IMR-90 (cell line): ENCODE measurements at regions not wholly inside any gene's neighbourhood (a gene's known extent, or its start where the extent isn't known, plus 50 kb on each side); places are given as distances from the start of the nearest gene placed in this dataset.
A peak's percentile ranks its signal among the peaks of the same experiment; 100 is the strongest.
"Not testable (repeated sequence)": the region's sequence is repeated elsewhere in the genome, so short reads cannot be mapped to it uniquely, and the experiment has no call there.

Experiments
- ATAC-seq: fragments of 200-7000 bp; cut with Tn5 transposase; 2 replicates; pipeline ENCODE4 v1.9.1; 2020; ENCODE audit warnings: low read depth, mild to moderate bottlenecking, moderate library complexity
- BruUV-seq: library from RNA; stranded (reverse); fragments of 400-500 nt; replicated peaks from 2 replicates; lab custom pipeline; 2021; lab: Mats Ljungman, UMichigan
- CTCF ChIA-PET: fragments of 300-600 bp; formaldehyde crosslinking; extraction: SDS; loops from one replicate; lab custom pipeline; 2021; ENCODE audit warnings: antibody characterized with exemption; lab: Yijun Ruan, JAX
- POLR2A ChIA-PET: fragments of 300-600 bp; sonication (Branson Sonifier 250); formaldehyde crosslinking; loops from one replicate; lab custom pipeline; 2022; ENCODE audit warnings: antibody characterized with exemption; ENCODE audit not compliant: unreplicated experiment; lab: Charles Lee
- DNase-seq: peaks from one replicate; pipeline ENCODE4 v3.0.0; 2013
- H2AFZ ChIP-seq: replicated peaks from 2 replicates; pipeline ENCODE3; 2013; ENCODE audit warnings: low read length, mild to moderate bottlenecking; ENCODE audit not compliant: poor library complexity
- H2AK5ac ChIP-seq: 2 replicates; pipeline ENCODE4 v1.6.1; 2013; ENCODE audit warnings: low read depth, low read length, inconsistent platforms
- H2AK9ac ChIP-seq: replicated peaks from 2 replicates; pipeline ENCODE3; 2013; ENCODE audit warnings: mild to moderate bottlenecking, low read depth, low read length, moderate library complexity; ENCODE audit not compliant: poor library complexity
- H2BK120ac ChIP-seq: 2 replicates; pipeline ENCODE4 v1.6.1; 2013; ENCODE audit warnings: low read depth, low read length, inconsistent platforms
- H2BK15ac ChIP-seq: 3 replicates; pipeline ENCODE4 v1.6.1; 2013; ENCODE audit warnings: low read depth, low read length, inconsistent platforms
- H2BK20ac ChIP-seq: 2 replicates; pipeline ENCODE4 v1.6.1; 2013; ENCODE audit warnings: low read depth, mild to moderate bottlenecking, inconsistent platforms, low read length, moderate library complexity
- H2BK5ac ChIP-seq: 2 replicates; pipeline ENCODE4 v1.6.1; 2013; ENCODE audit warnings: mild to moderate bottlenecking, low read depth, low read length, inconsistent platforms; ENCODE audit not compliant: poor library complexity, severe bottlenecking
- H3K14ac ChIP-seq: replicated peaks from 2 replicates; pipeline ENCODE4 v1.6.1; 2013; ENCODE audit warnings: low read depth, low read length, inconsistent platforms
- H3K18ac ChIP-seq: 2 replicates; pipeline ENCODE4 v1.6.1; 2013; ENCODE audit warnings: low read depth, low read length, control low read depth
- H3K23ac ChIP-seq: 2 replicates; pipeline ENCODE4 v1.6.1; 2013; ENCODE audit warnings: low read depth, low read length, inconsistent platforms
- H3K27ac ChIP-seq: 2 replicates; pipeline ENCODE4 v1.5.1; 2013; ENCODE audit warnings: mild to moderate bottlenecking, control low read depth, low read length; ENCODE audit not compliant: insufficient read depth
- H3K27me3 ChIP-seq: 2 replicates; pipeline ENCODE4 v1.6.1; 2013; ENCODE audit warnings: low read length; ENCODE audit not compliant: control insufficient read depth, insufficient read depth
- H3K36me3 ChIP-seq: 2 replicates; pipeline ENCODE4 v1.6.1; 2013; ENCODE audit warnings: low read length, mixed read lengths; ENCODE audit not compliant: control insufficient read depth, insufficient read depth
- H3K4ac ChIP-seq: 2 replicates; pipeline ENCODE4 v1.6.1; 2013; ENCODE audit warnings: low read depth, low read length, inconsistent platforms
- H3K4me1 ChIP-seq: 2 replicates; pipeline ENCODE4 v1.6.1; 2013; ENCODE audit warnings: low read length, mixed read lengths; ENCODE audit not compliant: control insufficient read depth, insufficient read depth
- H3K4me2 ChIP-seq: 2 replicates; pipeline ENCODE4 v1.6.1; 2013; ENCODE audit warnings: low read depth, mild to moderate bottlenecking, control low read depth, low read length, moderate library complexity
- H3K4me3 ChIP-seq: 2 replicates; pipeline ENCODE4 v1.5.1; 2013; ENCODE audit warnings: low read depth, mild to moderate bottlenecking, control low read depth, low read length, moderate library complexity; ENCODE audit not compliant: insufficient read depth
- H3K56ac ChIP-seq: 2 replicates; pipeline ENCODE4 v1.6.1; 2013; ENCODE audit warnings: low read length, inconsistent platforms; ENCODE audit not compliant: insufficient read depth; ENCODE audit errors: extremely low read depth
- H3K79me1 ChIP-seq, 2 experiments: 2 replicates each; pipeline ENCODE4 v1.6.1; 2013; ENCODE audit warnings: low read length in 2 of 2, inconsistent platforms in 1 of 2, low read depth in 1 of 2
- H3K9ac ChIP-seq: 2 replicates; pipeline ENCODE4 v1.6.1; 2013; ENCODE audit warnings: low read depth, low read length, control low read depth
- H3K9me1 ChIP-seq: 2 replicates; pipeline ENCODE4 v1.6.1; 2013; ENCODE audit warnings: low read length, inconsistent platforms; ENCODE audit not compliant: insufficient read depth
- H3K9me3 ChIP-seq: 2 replicates; pipeline ENCODE4 v1.6.1; 2013; ENCODE audit warnings: low read length; ENCODE audit not compliant: control insufficient read depth, insufficient read depth
- H4K20me1 ChIP-seq: 2 replicates; pipeline ENCODE4 v1.6.1; 2013; ENCODE audit warnings: low read length, inconsistent platforms; ENCODE audit not compliant: insufficient read depth
- H4K5ac ChIP-seq: 2 replicates; pipeline ENCODE4 v1.6.1; 2013; ENCODE audit warnings: mild to moderate bottlenecking, low read depth, low read length, control low read depth
- H4K8ac ChIP-seq, 2 experiments: 2 replicates each; pipeline ENCODE4 v1.6.1; 2013; ENCODE audit warnings: low read depth in 2 of 2, low read length in 2 of 2, control low read depth in 1 of 2, inconsistent platforms in 1 of 2
- H4K91ac ChIP-seq: 2 replicates; pipeline ENCODE4 v1.6.1; 2013; ENCODE audit warnings: low read depth, low read length, inconsistent platforms; ENCODE audit not compliant: insufficient read depth
- CEBPB ChIP-seq: IDR thresholded peaks from 2 replicates; pipeline ENCODE4 v1.6.1; 2012; ENCODE audit warnings: low read depth, low read length, improper control_type of control experiment
- CHD1 ChIP-seq: IDR thresholded peaks from 2 replicates; pipeline ENCODE4 v1.6.1; 2012; ENCODE audit warnings: low read depth, low read length, improper control_type of control experiment
- FOS ChIP-seq: fragments of 150-350 bp; IDR thresholded peaks from 2 replicates; pipeline ENCODE4 v1.6.1; 2016; ENCODE audit warnings: low read depth, low read length
- MAFK ChIP-seq: IDR thresholded peaks from 2 replicates; pipeline ENCODE4 v1.6.1; 2012; ENCODE audit warnings: low read depth, low read length, improper control_type of control experiment
- WGBS, 2 experiments: methylation state at CpG; one replicate each; pipeline versions ENCODE4 v1.1.5 to v1.1.7; 2013; ENCODE audit warnings: missing lambda C conversion rate in 2 of 2; ENCODE audit not compliant: insufficient read length in 1 of 2; ENCODE audit errors: extremely low coverage in 2 of 2; 5-methylcytosine and 5-hydroxymethylcytosine counted together
- dilution Hi-C: fragments of 300-500 bp; cut with HindIII; formaldehyde crosslinking; loops from one replicate; pipeline ENCODE4 v1.14.3; 2018; ENCODE audit warnings: low sequenced_read_pairs; ENCODE audit not compliant: unreplicated experiment
- in situ Hi-C: fragments of 300-500 bp; cut with MboI; formaldehyde crosslinking; loops from 3 replicates; pipeline ENCODE4 v1.14.3; 2019; ENCODE audit warnings: low sequenced_read_pairs, inconsistent platforms, mixed read lengths
- intact Hi-C: fragments of 100-400 bp; cut with micrococcal nuclease; formaldehyde crosslinking; loops from 2 replicates; pipeline ENCODE4 v1.10.0; 2022

DNA sequence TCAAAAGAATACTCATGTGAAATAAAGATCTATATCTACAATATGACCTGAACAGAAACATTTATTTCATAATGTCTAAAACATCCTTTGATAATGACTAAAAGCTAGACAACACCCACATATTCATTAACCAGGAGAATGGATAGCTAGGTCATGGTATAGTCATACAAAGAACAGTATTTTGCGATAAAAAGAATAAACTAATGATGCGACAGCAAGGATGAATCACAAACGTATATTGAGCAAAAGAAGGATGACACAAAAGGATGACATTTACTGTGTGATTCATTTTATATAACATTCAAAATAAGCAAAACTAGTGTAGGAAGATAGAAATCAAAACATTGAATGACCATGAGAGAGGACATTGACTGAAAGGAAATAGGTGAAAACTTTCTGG lies 1233.1 kb downstream of the OTOL1 start:
- Histone ChIP-seq H3K9me3 (no peaks in the 10 kb centered on the region), H4K91ac (no peak overlapping the region), H4K8ac (no peak overlapping the region), H3K79me1 (no peaks in the 10 kb centered on the region), H2AK9ac (no peak overlapping the region), H3K18ac (no peak overlapping the region), H3K9ac (no peak overlapping the region), H2BK5ac (no peak overlapping the region), H3K36me3 (no peaks in the 10 kb centered on the region), H2AFZ (no peak overlapping the region), H3K4me1 (no peaks in the 10 kb centered on the region), H2AK5ac (no peak overlapping the region), H3K56ac (no peak overlapping the region), H3K4me3 (no peak overlapping the region), H3K4me2 (no peak overlapping the region; the same call in 1 of the 2 replicates), H3K14ac (no peak overlapping the region), H2BK20ac (no peak overlapping the region), H4K5ac (no peak overlapping the region), H3K9me1 (no peaks in the 10 kb centered on the region), H2BK120ac (no peak overlapping the region), H3K27me3 (no peaks in the 10 kb centered on the region), H3K4ac (no peak overlapping the region), H3K27ac (no peak overlapping the region), H2BK15ac (no peak overlapping the region), H4K20me1 (no peaks in the 10 kb centered on the region), H3K23ac (no peak overlapping the region)
- ChIA-PET POLR2A (no interaction called here), CTCF (no interaction called here)
- BruUV-seq: no TSS peak
- in situ Hi-C loops: no loop called here
- DNase-seq (peak; percentile 76), ATAC-seq (peak; percentile 62)
- dilution Hi-C loops: no loop called here
- TF ChIP-seq FOS (peak; percentile 69), MAFK (peak; percentile 28; the same call in 1 of the 2 replicates), CEBPB (peak; percentile 92), CHD1 (no peak)
- intact Hi-C loops: no loop called here
- WGBS, 2 experiments: no CpG with 5 or more reads among the region's 3 CpGs

DNA sequence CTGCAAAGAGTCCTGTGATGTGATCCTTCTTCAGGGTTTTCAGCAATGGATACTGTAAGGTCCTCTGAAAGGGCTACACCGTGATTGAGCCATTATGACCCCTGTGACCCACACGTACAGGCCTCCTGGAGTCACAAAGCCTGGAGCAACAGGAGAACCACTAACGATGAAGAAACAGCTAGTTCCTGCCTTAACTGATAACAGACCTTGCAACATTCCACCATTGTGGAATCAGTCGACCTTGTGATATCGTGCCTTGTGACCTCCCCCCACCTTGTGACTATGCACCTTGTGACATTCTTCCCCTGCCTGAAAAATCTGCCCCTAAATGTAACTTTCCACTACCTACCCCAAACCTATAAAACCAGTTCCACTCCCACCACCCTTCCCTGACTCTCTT lies 1235.4 kb downstream of the OTOL1 start:
- H2AK9ac ChIP-seq: not testable (repeated sequence)

More for the DNA sequence above, 1235.4 kb downstream of the OTOL1 start:
- H3K27ac ChIP-seq, H3K18ac ChIP-seq, ATAC-seq, H3K23ac ChIP-seq, intact Hi-C loops, H3K27me3 ChIP-seq, H4K8ac ChIP-seq, H3K4me3 ChIP-seq, H3K4me1 ChIP-seq, H3K4ac ChIP-seq, POLR2A ChIA-PET, H3K9me3 ChIP-seq, H4K91ac ChIP-seq, in situ Hi-C loops, DNase-seq, H3K9ac ChIP-seq, H3K9me1 ChIP-seq, BruUV-seq, dilution Hi-C loops, CTCF ChIA-PET, H2AK5ac ChIP-seq, H4K20me1 ChIP-seq, H3K79me1 ChIP-seq, H2BK120ac ChIP-seq, H3K4me2 ChIP-seq, H3K36me3 ChIP-seq, H2AFZ ChIP-seq, H3K14ac ChIP-seq, H3K56ac ChIP-seq, H2BK5ac ChIP-seq, H4K5ac ChIP-seq: not testable (repeated sequence)
- H2BK15ac ChIP-seq: peak overlapping the region; percentile 13; the same call in 1 of the 3 replicates
- 0 out of 2 replicates have a peak overlapping the region, but pooled peaks have one; percentile 35 for H2BK20ac ChIP-seq
- WGBS, 2 experiments: 87% methylated on average over 3 of the region's 5 CpGs; no CpG with 5 or more reads in 1 of the 2 experiments
